Kidney (tissue), 13 donors: ENCODE measurements at regions not wholly inside any gene's neighbourhood (a gene's known extent, or its start where the extent isn't known, plus 50 kb on each side); places are given as distances from the start of the nearest gene placed in this dataset.

Experiments used
- DNase-seq, 5 donors: peaks; one replicate each; pipeline ENCODE4 v3.0.0-alpha.2; 2013 to 2020
- FAIRE-seq: peaks from 2 replicates; lab custom pipeline; 2012; peaks lifted over from hg19 to GRCh38; lab: Jason Lieb, UNC
- H3K27ac ChIP-seq, 2 donors: one replicate each; pipeline ENCODE4 v1.7.0; 2013; ENCODE audit warnings: low read depth in 2 of 2, low read length in 2 of 2, inconsistent platforms in 1 of 2
- H3K27me3 ChIP-seq: one replicate; pipeline ENCODE4 v1.7.1; 2013; ENCODE audit warnings: low read length, inconsistent platforms; ENCODE audit not compliant: control insufficient read depth, insufficient read depth
- H3K36me3 ChIP-seq, 3 donors: one replicate each; pipeline versions ENCODE4 v1.7.0 to v1.7.1; 2013; ENCODE audit warnings: low read length in 3 of 3, control low read depth in 1 of 3, inconsistent platforms in 1 of 3; ENCODE audit not compliant: insufficient read depth in 3 of 3, control insufficient read depth in 2 of 3
- H3K4me1 ChIP-seq, 3 donors: one replicate each; pipeline versions ENCODE4 v1.7.0 to v1.7.1; 2013; ENCODE audit warnings: low read length in 3 of 3, inconsistent platforms in 1 of 3, low read depth in 1 of 3; ENCODE audit not compliant: control insufficient read depth in 2 of 3, insufficient read depth in 2 of 3
- H3K4me3 ChIP-seq, 3 donors: one replicate each; pipeline versions ENCODE4 v1.7.0 to v1.8.1; 2013; ENCODE audit warnings: low read length in 3 of 3, control low read depth in 1 of 3, inconsistent platforms in 1 of 3
- H3K9ac ChIP-seq, 3 donors: one replicate each; pipeline versions ENCODE4 v1.7.0 to v1.7.1; 2013; ENCODE audit warnings: low read length in 3 of 3, control low read depth in 1 of 3, inconsistent platforms in 1 of 3
- H3K9me3 ChIP-seq, 3 donors: one replicate each; pipeline versions ENCODE4 v1.7.0 to v1.7.1; 2013; ENCODE audit warnings: low read length in 3 of 3, control low read depth in 1 of 3, inconsistent platforms in 1 of 3; ENCODE audit not compliant: control insufficient read depth in 2 of 3, insufficient read depth in 1 of 3
- intact Hi-C: fragments of 100-400 bp; cut with DNase I; formaldehyde crosslinking; loops from one replicate; pipeline ENCODE4 v1.11.1; 2022
- TF ChIP-seq, protein P1 (sequence below): IDR thresholded peaks from 3 replicates; pipeline ENCODE4 v1.5.1; 2012; ENCODE audit warnings: mild to moderate bottlenecking, moderate library complexity, borderline replicate concordance; ENCODE audit not compliant: insufficient read depth; ENCODE audit errors: extremely low read depth
- donor health status: control.
- donor health status: control.
- donor health status: control.
- donor health status: control.
- donor health status: control.
- donor health status: DM: yes; HTN: yes; CAD: no.
- donor health status: Normal renal cell carcinoma (clear cell type).

DNA sequence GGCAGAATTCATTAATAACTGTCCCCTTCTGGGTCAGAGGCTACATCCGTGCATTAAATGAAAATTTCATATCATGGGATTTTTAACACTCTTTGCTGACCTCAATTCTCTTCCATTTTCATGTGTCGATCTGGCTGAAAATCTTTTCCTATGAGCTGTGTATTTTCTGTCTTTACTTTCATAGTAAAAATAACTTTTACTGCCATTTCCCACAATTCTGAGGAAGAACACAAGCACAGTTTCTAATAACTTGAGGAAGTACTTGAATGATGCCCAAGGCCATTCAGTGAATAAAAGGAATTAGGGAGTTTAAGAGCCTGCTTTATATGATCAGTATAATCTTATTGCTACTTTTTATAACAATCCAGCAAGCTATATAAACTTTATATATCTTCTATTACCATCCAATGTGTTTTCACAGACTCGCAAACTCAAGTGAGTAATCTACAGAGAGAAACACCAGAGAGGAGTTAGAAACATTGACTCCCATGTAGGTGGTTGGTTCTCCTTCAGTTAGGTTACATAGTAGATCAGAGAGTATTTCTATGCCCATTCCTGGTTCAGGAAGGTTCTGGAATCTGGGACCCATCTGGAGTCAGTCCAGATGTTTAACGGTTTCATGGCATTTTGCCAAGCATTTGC is 340.0 kb downstream of the FBXO15 start:
- no peak for FAIRE-seq
- H3K9ac ChIP-seq: no peak overlapping the region
- no peaks in the 10 kb centered on the region for H3K4me1 ChIP-seq
- DNase-seq: peak in 1 of 5 donors; percentile 8
- no peaks in the 10 kb centered on the region for H3K27me3 ChIP-seq
- no peaks in the 10 kb centered on the region for H3K9me3 ChIP-seq
- H3K4me3 ChIP-seq: no peak overlapping the region
- H3K27ac ChIP-seq: no peak overlapping the region
- intact Hi-C loops: no loop called here
- TF ChIP-seq, protein P1, sequence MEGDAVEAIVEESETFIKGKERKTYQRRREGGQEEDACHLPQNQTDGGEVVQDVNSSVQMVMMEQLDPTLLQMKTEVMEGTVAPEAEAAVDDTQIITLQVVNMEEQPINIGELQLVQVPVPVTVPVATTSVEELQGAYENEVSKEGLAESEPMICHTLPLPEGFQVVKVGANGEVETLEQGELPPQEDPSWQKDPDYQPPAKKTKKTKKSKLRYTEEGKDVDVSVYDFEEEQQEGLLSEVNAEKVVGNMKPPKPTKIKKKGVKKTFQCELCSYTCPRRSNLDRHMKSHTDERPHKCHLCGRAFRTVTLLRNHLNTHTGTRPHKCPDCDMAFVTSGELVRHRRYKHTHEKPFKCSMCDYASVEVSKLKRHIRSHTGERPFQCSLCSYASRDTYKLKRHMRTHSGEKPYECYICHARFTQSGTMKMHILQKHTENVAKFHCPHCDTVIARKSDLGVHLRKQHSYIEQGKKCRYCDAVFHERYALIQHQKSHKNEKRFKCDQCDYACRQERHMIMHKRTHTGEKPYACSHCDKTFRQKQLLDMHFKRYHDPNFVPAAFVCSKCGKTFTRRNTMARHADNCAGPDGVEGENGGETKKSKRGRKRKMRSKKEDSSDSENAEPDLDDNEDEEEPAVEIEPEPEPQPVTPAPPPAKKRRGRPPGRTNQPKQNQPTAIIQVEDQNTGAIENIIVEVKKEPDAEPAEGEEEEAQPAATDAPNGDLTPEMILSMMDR: no peak
- no peaks in the 10 kb centered on the region for H3K36me3 ChIP-seq

DNA sequence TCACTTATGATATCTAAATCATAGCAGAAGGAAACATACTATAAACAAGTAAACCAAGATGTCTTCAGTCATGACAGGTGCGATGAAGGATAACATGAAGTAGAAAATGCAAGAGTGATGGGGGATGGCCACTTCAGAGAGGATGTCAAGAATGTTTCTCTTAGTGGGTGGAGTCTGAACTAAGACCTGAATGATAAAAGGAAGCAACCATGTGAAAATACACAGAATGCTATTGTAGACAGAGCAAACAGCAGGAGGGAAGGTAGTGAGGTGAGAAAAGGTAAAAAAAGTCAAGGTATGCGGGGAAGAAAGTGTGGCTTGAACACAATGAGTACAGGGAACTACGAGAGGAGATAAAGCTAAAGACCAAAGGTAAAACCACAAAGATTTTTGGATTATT is 341.6 kb downstream of the FBXO15 start:
- no peaks in the 10 kb centered on the region for H3K9me3 ChIP-seq
- TF ChIP-seq, protein P1: no peak
- DNase-seq (no peak), FAIRE-seq (no peak)
- intact Hi-C loops: no loop called here
- no peaks in the 10 kb centered on the region for H3K27me3 ChIP-seq
- H3K4me1 ChIP-seq: no peaks in the 10 kb centered on the region
- no peak overlapping the region for H3K27ac ChIP-seq
- H3K9ac ChIP-seq: no peak overlapping the region
- H3K4me3 ChIP-seq: no peak overlapping the region
- H3K36me3 ChIP-seq: no peaks in the 10 kb centered on the region

DNA sequence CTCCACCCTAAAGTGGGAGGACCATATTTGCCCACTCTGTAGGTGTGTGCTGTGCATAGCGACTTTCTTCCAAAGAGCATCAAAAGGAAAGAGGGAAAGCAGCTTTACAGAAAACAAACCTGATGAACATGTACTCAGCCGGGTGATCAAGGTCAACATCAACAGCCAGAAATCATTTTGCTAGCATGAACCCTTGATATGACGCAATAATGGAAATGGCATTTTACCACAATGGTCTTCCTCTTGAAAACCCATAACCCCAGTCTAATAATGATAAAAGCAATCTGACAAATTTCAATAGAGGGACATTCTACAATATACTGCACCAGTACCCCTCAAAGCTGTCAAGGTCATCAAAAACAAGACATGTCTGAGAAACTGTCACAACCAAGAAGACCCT is 350.2 kb downstream of the FBXO15 start:
- H3K4me1 ChIP-seq: no peaks in the 10 kb centered on the region
- DNase-seq (no peak), FAIRE-seq (no peak)
- H3K27me3 ChIP-seq: no peaks in the 10 kb centered on the region
- no peaks in the 10 kb centered on the region for H3K9me3 ChIP-seq
- no peak overlapping the region for H3K4me3 ChIP-seq
- intact Hi-C loops: no loop called here
- H3K36me3 ChIP-seq: no peaks in the 10 kb centered on the region
- TF ChIP-seq, protein P1: no peak
- no peak overlapping the region for H3K27ac ChIP-seq
- H3K9ac ChIP-seq: no peak overlapping the region

DNA sequence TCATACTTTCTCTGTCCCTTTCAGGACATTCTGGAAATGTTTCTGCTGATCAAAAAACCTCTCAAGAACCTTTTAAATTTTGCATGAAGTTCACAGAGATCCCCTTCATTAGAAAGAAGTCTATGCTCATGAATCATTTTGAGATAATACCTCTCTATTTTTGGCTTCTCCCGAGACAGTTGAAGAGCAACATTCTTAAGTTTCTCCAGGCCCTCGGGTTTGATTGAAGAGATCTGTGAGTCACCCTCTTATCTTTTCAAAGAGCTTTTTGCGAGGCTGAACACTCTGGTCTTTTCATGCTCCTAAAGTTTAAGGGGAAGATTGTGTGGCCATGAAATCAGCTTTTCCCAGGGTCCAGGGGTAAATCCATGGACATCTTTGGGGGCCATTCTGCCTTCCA is 354.2 kb downstream of the FBXO15 start:
- TF ChIP-seq, protein P1: no peak
- H3K27me3 ChIP-seq: no peaks in the 10 kb centered on the region
- no peaks in the 10 kb centered on the region for H3K9me3 ChIP-seq
- no peaks in the 10 kb centered on the region for H3K4me1 ChIP-seq
- H3K27ac ChIP-seq: no peak overlapping the region
- H3K36me3 ChIP-seq: no peaks in the 10 kb centered on the region
- FAIRE-seq: no peak
- H3K9ac ChIP-seq: no peak overlapping the region
- intact Hi-C loops: no loop called here
- no peak for DNase-seq
- no peak overlapping the region for H3K4me3 ChIP-seq
